Loucy (cell line): ENCODE measurements at regions not wholly inside any gene's neighbourhood (a gene's known extent, or its start where the extent isn't known, plus 50 kb on each side); places are given as distances from the start of the nearest gene placed in this dataset.

Experiments used
- EZH2phosphoT487 ChIP-seq: fragments of 200-600 bp; IDR thresholded peaks from 2 replicates; pipeline ENCODE4 v1.6.1; 2018; ENCODE audit warnings: antibody characterized with exemption, mild to moderate bottlenecking, moderate library complexity, borderline replicate concordance
- TF ChIP-seq, protein P1 (sequence below): fragments of 200-600 bp; sonication (generic); conservative IDR thresholded peaks from 2 replicates; pipeline ENCODE4 v1.5.1; 2014; ENCODE audit warnings: mild to moderate bottlenecking, antibody characterized with exemption, low read length

DNA sequence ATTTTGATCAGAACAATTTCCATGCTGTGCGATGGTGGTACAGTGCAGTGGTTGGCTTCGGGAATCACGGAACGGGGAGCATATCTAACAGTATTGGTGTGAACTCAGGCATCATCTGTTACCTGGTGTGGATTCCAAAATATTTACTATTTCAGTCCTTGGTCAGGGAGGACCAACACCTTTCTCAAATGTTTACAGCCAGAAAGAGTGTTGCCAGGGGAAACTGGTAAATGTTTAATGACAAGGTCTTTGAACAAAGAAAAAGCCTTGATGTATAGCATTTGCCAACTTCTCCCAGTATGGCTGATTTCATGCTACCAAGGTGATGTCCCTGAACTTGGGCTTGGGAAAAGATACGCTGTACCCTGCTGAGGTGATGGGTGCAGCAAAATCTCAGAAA, 145.6 kb upstream of the POC5 start:
- TF ChIP-seq, protein P1, sequence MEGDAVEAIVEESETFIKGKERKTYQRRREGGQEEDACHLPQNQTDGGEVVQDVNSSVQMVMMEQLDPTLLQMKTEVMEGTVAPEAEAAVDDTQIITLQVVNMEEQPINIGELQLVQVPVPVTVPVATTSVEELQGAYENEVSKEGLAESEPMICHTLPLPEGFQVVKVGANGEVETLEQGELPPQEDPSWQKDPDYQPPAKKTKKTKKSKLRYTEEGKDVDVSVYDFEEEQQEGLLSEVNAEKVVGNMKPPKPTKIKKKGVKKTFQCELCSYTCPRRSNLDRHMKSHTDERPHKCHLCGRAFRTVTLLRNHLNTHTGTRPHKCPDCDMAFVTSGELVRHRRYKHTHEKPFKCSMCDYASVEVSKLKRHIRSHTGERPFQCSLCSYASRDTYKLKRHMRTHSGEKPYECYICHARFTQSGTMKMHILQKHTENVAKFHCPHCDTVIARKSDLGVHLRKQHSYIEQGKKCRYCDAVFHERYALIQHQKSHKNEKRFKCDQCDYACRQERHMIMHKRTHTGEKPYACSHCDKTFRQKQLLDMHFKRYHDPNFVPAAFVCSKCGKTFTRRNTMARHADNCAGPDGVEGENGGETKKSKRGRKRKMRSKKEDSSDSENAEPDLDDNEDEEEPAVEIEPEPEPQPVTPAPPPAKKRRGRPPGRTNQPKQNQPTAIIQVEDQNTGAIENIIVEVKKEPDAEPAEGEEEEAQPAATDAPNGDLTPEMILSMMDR, result no peak
- TF ChIP-seq EZH2phosphoT487, result no peak
